H1 (cell line): ENCODE measurements at regions not wholly inside any gene's neighbourhood (a gene's known extent, or its start where the extent isn't known, plus 50 kb on each side); places are given as distances from the start of the nearest gene placed in this dataset.
"Not testable (repeated sequence)": the region's sequence is repeated elsewhere in the genome, so short reads cannot be mapped to it uniquely, and the experiment has no call there.

Experiments
- CTCF ChIA-PET: fragments of 300-600 bp; sonication (Branson Sonifier 250); formaldehyde crosslinking; loops from one replicate; lab custom pipeline; 2021; ENCODE audit not compliant: partially characterized antibody; lab: Charles Lee
- POLR2A ChIA-PET: fragments of 300-600 bp; sonication (Branson Sonifier 250); formaldehyde crosslinking; loops from one replicate; lab custom pipeline; 2021; ENCODE audit warnings: inconsistent platforms; ENCODE audit not compliant: partially characterized antibody; lab: Charles Lee
- DNase-seq, 2 experiments: peaks; one replicate each; pipeline versions ENCODE4 v3.0.0 to v3.0.0-alpha.2; 2010 to 2022; ENCODE audit warnings: low spot score in 2 of 2, low read depth in 1 of 2, mixed read lengths in 1 of 2
- FAIRE-seq: peaks from 2 replicates; lab custom pipeline; 2011; peaks lifted over from hg19 to GRCh38; lab: Jason Lieb, UNC
- H2AFZ ChIP-seq: 2 replicates; pipeline ENCODE4 v1.8.1; 2012; ENCODE audit warnings: low read length, inconsistent platforms
- H2AK5ac ChIP-seq: 2 replicates; pipeline ENCODE4 v1.6.1; 2013; ENCODE audit warnings: low read depth, low read length
- H2BK120ac ChIP-seq: replicated peaks from 2 replicates; pipeline ENCODE3; 2013; ENCODE audit warnings: low read depth, low read length, inconsistent platforms
- H2BK12ac ChIP-seq: 2 replicates; pipeline ENCODE4 v1.6.1; 2013; ENCODE audit warnings: low read depth, low read length
- H2BK15ac ChIP-seq: 2 replicates; pipeline ENCODE4 v1.6.1; 2013; ENCODE audit warnings: low read length
- H2BK20ac ChIP-seq: 2 replicates; pipeline ENCODE4 v1.6.1; 2013; ENCODE audit warnings: low read length
- H2BK5ac ChIP-seq: 2 replicates; pipeline ENCODE4 v1.6.1; 2013; ENCODE audit warnings: low read depth, low read length
- H3K14ac ChIP-seq: 2 replicates; pipeline ENCODE4 v1.6.1; 2013; ENCODE audit warnings: inconsistent platforms; ENCODE audit not compliant: insufficient read length
- H3K18ac ChIP-seq: 2 replicates; pipeline ENCODE4 v1.6.1; 2013; ENCODE audit warnings: low read length; ENCODE audit errors: extremely low read depth
- H3K23ac ChIP-seq: 2 replicates; pipeline ENCODE4 v1.6.1; 2013; ENCODE audit warnings: inconsistent platforms; ENCODE audit not compliant: insufficient read length
- H3K23me2 ChIP-seq: 2 replicates; pipeline ENCODE4 v1.6.1; 2013; ENCODE audit warnings: low read depth, low read length
- H3K27ac ChIP-seq: 2 replicates; pipeline ENCODE4 v1.6.1; 2011; ENCODE audit warnings: low read depth, low read length, inconsistent platforms
- H3K27me3 ChIP-seq, 4 experiments: replicated peaks in 1 of 4; 1 replicate in 1 of 4; 2 replicates in 3 of 4; pipeline versions ENCODE4 v1.6.1 to v1.8.1; 2011 to 2013; ENCODE audit warnings: low read length in 3 of 4, mild to moderate bottlenecking in 3 of 4, inconsistent platforms in 2 of 4, mixed read lengths in 2 of 4, moderate library complexity in 1 of 4; ENCODE audit not compliant: control insufficient read depth in 3 of 4, insufficient read depth in 3 of 4; ENCODE audit errors: extremely low read depth in 1 of 4
- H3K36me3 ChIP-seq, 4 experiments: 2 replicates each; pipeline versions ENCODE4 v1.6.1 to v1.8.1; 2011 to 2013; ENCODE audit warnings: mild to moderate bottlenecking in 4 of 4, low read length in 3 of 4, moderate library complexity in 2 of 4, control low read depth in 1 of 4, inconsistent platforms in 1 of 4; ENCODE audit not compliant: insufficient read depth in 4 of 4, control insufficient read depth in 2 of 4
- H3K4ac ChIP-seq: replicated peaks from 2 replicates; pipeline ENCODE3; 2013; ENCODE audit warnings: low read length, low read depth, mixed read lengths, inconsistent platforms; ENCODE audit not compliant: insufficient read length
- H3K4me1 ChIP-seq, 4 experiments: replicated peaks in 1 of 4; 1 replicate in 1 of 4; 2 replicates in 3 of 4; pipeline versions ENCODE4 v1.6.1 to v1.8.1; 2011 to 2013; ENCODE audit warnings: low read length in 3 of 4, inconsistent platforms in 2 of 4, mixed read lengths in 1 of 4; ENCODE audit not compliant: insufficient read depth in 4 of 4, control insufficient read depth in 3 of 4
- H3K4me2 ChIP-seq, 2 experiments: 2 replicates each; pipeline versions ENCODE4 v1.6.1 to v1.8.1; 2011 to 2013; ENCODE audit warnings: low read depth in 2 of 2, low read length in 2 of 2, control low read depth in 1 of 2, inconsistent platforms in 1 of 2, mild to moderate bottlenecking in 1 of 2; ENCODE audit not compliant: insufficient read depth in 1 of 2
- H3K4me3 ChIP-seq, 4 experiments: fragments of 200-600, 300-600 bp in 1 of 4; sonication (generic), shearing (Covaris generic), sonication (Bioruptor Twin) in 1 of 4; 2 replicates each; pipeline versions ENCODE4 v1.5.1 to v1.8.1; 2011 to 2016; ENCODE audit warnings: low read length in 4 of 4, low read depth in 3 of 4, control low read depth in 2 of 4, inconsistent platforms in 2 of 4, mild to moderate bottlenecking in 2 of 4, mixed read lengths in 1 of 4, moderate library complexity in 1 of 4; ENCODE audit not compliant: insufficient read depth in 2 of 4; ENCODE audit errors: extremely low read depth in 1 of 4
- H3K56ac ChIP-seq: replicated peaks from 2 replicates; pipeline ENCODE3; 2013; ENCODE audit warnings: low read depth, mild to moderate bottlenecking, mixed read lengths, low read length, inconsistent platforms; ENCODE audit not compliant: insufficient read length
- H3K79me1 ChIP-seq: 2 replicates; pipeline ENCODE4 v1.6.1; 2013; ENCODE audit warnings: low read depth, low read length, control low read depth
- H3K79me2 ChIP-seq, 2 experiments: 2 replicates each; pipeline versions ENCODE4 v1.6.1 to v1.8.1; 2012 to 2013; ENCODE audit warnings: low read length in 2 of 2, mild to moderate bottlenecking in 2 of 2, inconsistent platforms in 1 of 2; ENCODE audit not compliant: insufficient read depth in 2 of 2, control insufficient read depth in 1 of 2
- H3K9ac ChIP-seq, 4 experiments: replicated peaks in 1 of 4; 1 replicate in 1 of 4; 2 replicates in 3 of 4; pipeline versions ENCODE4 v1.6.1 to v1.8.1; 2011 to 2013; ENCODE audit warnings: low read depth in 3 of 4, low read length in 3 of 4, control low read depth in 2 of 4, mild to moderate bottlenecking in 2 of 4, moderate library complexity in 2 of 4, inconsistent platforms in 1 of 4; ENCODE audit errors: extremely low read depth in 1 of 4
- H3K9me3 ChIP-seq, 2 experiments: 2 replicates each; pipeline versions ENCODE4 v1.6.1 to v1.8.1; 2012 to 2013; ENCODE audit warnings: mild to moderate bottlenecking in 2 of 2, moderate library complexity in 2 of 2, control low read depth in 1 of 2, inconsistent platforms in 1 of 2, low read depth in 1 of 2, low read length in 1 of 2, mixed read lengths in 1 of 2; ENCODE audit not compliant: insufficient read depth in 2 of 2
- H4K20me1 ChIP-seq, 2 experiments: replicated peaks in 1 of 2; 2 replicates each; pipeline versions ENCODE3 to v1.8.1; 2011 to 2013; ENCODE audit warnings: inconsistent platforms in 2 of 2, low read length in 2 of 2, mild to moderate bottlenecking in 1 of 2; ENCODE audit not compliant: insufficient read depth in 2 of 2, control insufficient read depth in 1 of 2
- H4K5ac ChIP-seq: 2 replicates; pipeline ENCODE4 v1.6.1; 2013; ENCODE audit warnings: low read length, low read depth, mixed read lengths, inconsistent platforms; ENCODE audit not compliant: insufficient read length
- H4K8ac ChIP-seq: 2 replicates; pipeline ENCODE4 v1.8.0; 2013; ENCODE audit warnings: mild to moderate bottlenecking, moderate library complexity, low read length, inconsistent platforms; ENCODE audit not compliant: insufficient read depth; ENCODE audit errors: extremely low read depth
- H4K91ac ChIP-seq: replicated peaks from 2 replicates; pipeline ENCODE3; 2013; ENCODE audit warnings: low read length, mixed read lengths, inconsistent platforms; ENCODE audit not compliant: insufficient read length
- WGBS, 2 experiments: shearing (Covaris generic) in 1 of 2; methylation state at CpG; one replicate each; pipeline versions ENCODE4 v1.1.6 to v1.1.7; 2013 to 2015; ENCODE audit warnings: low lambda C conversion rate in 2 of 2, mixed read lengths in 2 of 2, inconsistent platforms in 1 of 2, low coverage in 1 of 2, missing lambda C conversion rate in 1 of 2; ENCODE audit not compliant: insufficient replicate concordance in 2 of 2, insufficient coverage in 1 of 2, insufficient read length in 1 of 2; ENCODE audit errors: extremely low coverage in 1 of 2, missing lambda C conversion rate in 1 of 2; 5-methylcytosine and 5-hydroxymethylcytosine counted together

- H3K18ac ChIP-seq, H3K23me2 ChIP-seq, H3K4me3 ChIP-seq, H4K20me1 ChIP-seq, FAIRE-seq, H3K27ac ChIP-seq, H3K4me1 ChIP-seq, H3K4ac ChIP-seq, H2BK12ac ChIP-seq, H2BK5ac ChIP-seq, H2BK20ac ChIP-seq, H3K14ac ChIP-seq, H3K36me3 ChIP-seq, H2AK5ac ChIP-seq, H3K79me1 ChIP-seq, H3K27me3 ChIP-seq, H2BK120ac ChIP-seq, H3K23ac ChIP-seq, H3K79me2 ChIP-seq, H3K56ac ChIP-seq, H3K4me2 ChIP-seq, H4K5ac ChIP-seq, H4K91ac ChIP-seq, H2AFZ ChIP-seq, H3K9ac ChIP-seq, H2BK15ac ChIP-seq, H3K9me3 ChIP-seq, DNase-seq, H4K8ac ChIP-seq: not testable (repeated sequence)
- 96% methylated on average over 7 of the region's 9 CpGs; no CpG with 5 or more reads in 1 of the 2 experiments for WGBS, 2 experiments
- POLR2A ChIA-PET: interaction anchor here (1.4 kb wide), 1 partner anchor 119 kb away, joined by 4 read pairs; the partner anchor contains the start of gene NPTX2
- CTCF ChIA-PET: interaction anchor here (0.8 to 10.1 kb wide), 7 partner anchors 8 to 315 kb away, joined by 3 to 67 read pairs (median 5); no protein-coding TSS in a partner anchor
Observed at GRCh38 chr7:98736461-98736860, 119.4 kb downstream of the NPTX2 start.
